Skeletal muscle satellite cell (primary cell): ENCODE measurements at regions not wholly inside any gene's neighbourhood (a gene's known extent, or its start where the extent isn't known, plus 50 kb on each side); places are given as distances from the start of the nearest gene placed in this dataset.

Experiments
- H3K27me3 ChIP-seq: 2 replicates; pipeline ENCODE4 v1.7.0; 2013; ENCODE audit warnings: low read length; ENCODE audit not compliant: control insufficient read depth, insufficient read depth
- H3K36me3 ChIP-seq: 2 replicates; pipeline ENCODE4 v1.7.0; 2013; ENCODE audit warnings: mild to moderate bottlenecking, control low read depth, low read length; ENCODE audit not compliant: insufficient read depth
- H3K4me1 ChIP-seq: 2 replicates; pipeline ENCODE4 v1.7.0; 2013; ENCODE audit warnings: low read length; ENCODE audit not compliant: control insufficient read depth, insufficient read depth
- H3K4me2 ChIP-seq: 2 replicates; pipeline ENCODE4 v1.7.0; 2013; ENCODE audit warnings: mild to moderate bottlenecking, low read length
- H3K4me3 ChIP-seq: 2 replicates; pipeline ENCODE4 v1.7.0; 2013; ENCODE audit warnings: low read length
- H3K9ac ChIP-seq: 2 replicates; pipeline ENCODE4 v1.7.0; 2013; ENCODE audit warnings: mild to moderate bottlenecking, low read depth, low read length, moderate library complexity
- H3K9me3 ChIP-seq: replicated peaks from 2 replicates; pipeline ENCODE4 v1.7.0; 2013; ENCODE audit warnings: mild to moderate bottlenecking, control low read depth, low read length

GRCh38 chr21:34192646-34193285, 119.4 kb downstream of the MRPS6 start:
- Histone ChIP-seq H3K9ac (no peak overlapping the region), H3K4me3 (no peak overlapping the region), H3K27me3 (no peaks in the 10 kb centered on the region), H3K9me3 (no peaks in the 10 kb centered on the region), H3K36me3 (peaks cover 5% of the 10 kb centered on the region), H3K4me1 (no peaks in the 10 kb centered on the region), H3K4me2 (no peak overlapping the region)

- Histone ChIP-seq H3K9me3 (no peaks in the 10 kb centered on the region), H3K9ac (no peak overlapping the region), H3K4me2 (no peak overlapping the region), H3K36me3 (no peaks in the 10 kb centered on the region), H3K27me3 (no peaks in the 10 kb centered on the region), H3K4me1 (no peaks in the 10 kb centered on the region), H3K4me3 (no peak overlapping the region)
These were observed 122.0 kb downstream of the MRPS6 start for GRCh38 chr21:34195335-34195734.

- H3K4me2 ChIP-seq, result no peak overlapping the region
- no peak overlapping the region for H3K9ac ChIP-seq
- H3K9me3 ChIP-seq, result no peaks in the 10 kb centered on the region
- H3K4me1 ChIP-seq, result peaks cover 5% of the 10 kb centered on the region
- no peaks in the 10 kb centered on the region for H3K27me3 ChIP-seq
- H3K4me3 ChIP-seq, result no peak overlapping the region
- no peaks in the 10 kb centered on the region for H3K36me3 ChIP-seq
These were observed 123.6 kb downstream of the MRPS6 start for GRCh38 chr21:34196996-34197395.

- Histone ChIP-seq H3K4me3 (no peak overlapping the region), H3K9ac (no peak overlapping the region), H3K4me2 (no peak overlapping the region), H3K27me3 (no peaks in the 10 kb centered on the region), H3K9me3 (no peaks in the 10 kb centered on the region), H3K4me1 (peaks cover 9% of the 10 kb centered on the region), H3K36me3 (no peaks in the 10 kb centered on the region)
These were observed 124.2 kb downstream of the MRPS6 start for GRCh38 chr21:34197561-34197960.

GRCh38 chr21:34198231-34199120, 125.1 kb downstream of the MRPS6 start:
- Histone ChIP-seq H3K27me3 (no peaks in the 10 kb centered on the region), H3K36me3 (no peaks in the 10 kb centered on the region), H3K4me1 (peaks cover 9% of the 10 kb centered on the region), H3K4me2 (no peak overlapping the region), H3K9me3 (no peaks in the 10 kb centered on the region), H3K4me3 (no peak overlapping the region), H3K9ac (no peak overlapping the region)

- no peaks in the 10 kb centered on the region for H3K36me3 ChIP-seq
- no peak overlapping the region for H3K9ac ChIP-seq
- peaks cover 9% of the 10 kb centered on the region for H3K4me1 ChIP-seq
- H3K4me3 ChIP-seq, result no peak overlapping the region
- no peaks in the 10 kb centered on the region for H3K27me3 ChIP-seq
- H3K9me3 ChIP-seq, result no peaks in the 10 kb centered on the region
- H3K4me2 ChIP-seq, result no peak overlapping the region
These were observed 125.9 kb downstream of the MRPS6 start for GRCh38 chr21:34199121-34199910.

GRCh38 chr21:34200288-34200905, 127.0 kb downstream of the MRPS6 start:
- Histone ChIP-seq H3K27me3 (no peaks in the 10 kb centered on the region), H3K4me3 (no peak overlapping the region), H3K4me2 (no peak overlapping the region), H3K9ac (no peak overlapping the region), H3K9me3 (no peaks in the 10 kb centered on the region), H3K4me1 (peaks cover 9% of the 10 kb centered on the region), H3K36me3 (no peaks in the 10 kb centered on the region)

GRCh38 chr21:34201001-34201400, 127.6 kb downstream of the MRPS6 start:
- H3K4me3 ChIP-seq, result no peak overlapping the region
- H3K9ac ChIP-seq, result no peak overlapping the region
- no peaks in the 10 kb centered on the region for H3K9me3 ChIP-seq
- peaks cover 9% of the 10 kb centered on the region for H3K4me1 ChIP-seq
- no peaks in the 10 kb centered on the region for H3K27me3 ChIP-seq
- H3K36me3 ChIP-seq, result no peaks in the 10 kb centered on the region
- peak overlapping the region; percentile 94 for H3K4me2 ChIP-seq

- Histone ChIP-seq H3K4me1 (peaks cover 9% of the 10 kb centered on the region), H3K9me3 (no peaks in the 10 kb centered on the region), H3K27me3 (no peaks in the 10 kb centered on the region), H3K4me2 (peak overlapping the region; percentile 94), H3K4me3 (peak overlapping the region; percentile 82), H3K9ac (peak overlapping the region; percentile 9), H3K36me3 (no peaks in the 10 kb centered on the region)
These were observed 128.1 kb downstream of the MRPS6 start for GRCh38 chr21:34201481-34201858.

GRCh38 chr21:34202553-34203372, 129.4 kb downstream of the MRPS6 start:
- H3K4me2 ChIP-seq, result peak overlapping the region; percentile 94
- no peaks in the 10 kb centered on the region for H3K36me3 ChIP-seq
- peaks cover 9% of the 10 kb centered on the region for H3K4me1 ChIP-seq
- peak overlapping the region; percentile 58 for H3K9ac ChIP-seq
- H3K27me3 ChIP-seq, result no peaks in the 10 kb centered on the region
- peak overlapping the region; percentile 82 for H3K4me3 ChIP-seq
- H3K9me3 ChIP-seq, result no peaks in the 10 kb centered on the region
